Astrocyte (in vitro differentiated cells and primary cell): ENCODE measurements at regions not wholly inside any gene's neighbourhood (a gene's known extent, or its start where the extent isn't known, plus 50 kb on each side); places are given as distances from the start of the nearest gene placed in this dataset.

Experiments
- CTCF ChIP-seq: IDR thresholded peaks from 2 replicates; pipeline ENCODE4 v1.5.1; 2011; ENCODE audit warnings: low read depth, mild to moderate bottlenecking, inconsistent platforms, low read length, moderate library complexity; ENCODE audit not compliant: insufficient read depth
- EZH2 ChIP-seq: IDR thresholded peaks from 2 replicates; pipeline ENCODE4 v1.6.1; 2012; ENCODE audit warnings: mild to moderate bottlenecking, low read length, inconsistent platforms; ENCODE audit not compliant: insufficient read depth

- TF ChIP-seq CTCF (no peak), EZH2 (no peak)
Observed at GRCh38 chr6:43840490-43841218, 70.6 kb downstream of the VEGFA start.
